HCT116 (cell line): ENCODE measurements at regions not wholly inside any gene's neighbourhood (a gene's known extent, or its start where the extent isn't known, plus 50 kb on each side); places are given as distances from the start of the nearest gene placed in this dataset.

Experiments
- CBX3 ChIP-seq: IDR thresholded peaks from 2 replicates; pipeline ENCODE4 v1.6.1; 2012; ENCODE audit warnings: low read depth
- ELF1 ChIP-seq: IDR thresholded peaks from 2 replicates; pipeline ENCODE4 v1.6.1; 2012; ENCODE audit warnings: low read depth, borderline replicate concordance
- MAX ChIP-seq: IDR thresholded peaks from 2 replicates; pipeline ENCODE4 v1.6.1; 2012
- POLR2AphosphoS5 ChIP-seq: IDR thresholded peaks from 2 replicates; pipeline ENCODE4 v1.6.1; 2011; ENCODE audit warnings: mild to moderate bottlenecking, low read depth, low read length, moderate library complexity
- RAD21 ChIP-seq: IDR thresholded peaks from 2 replicates; pipeline ENCODE4 v1.6.1; 2012; ENCODE audit warnings: low read depth, mild to moderate bottlenecking
- REST ChIP-seq: IDR thresholded peaks from 2 replicates; pipeline ENCODE4 v1.6.1; 2012; ENCODE audit warnings: low read depth
- SP1 ChIP-seq: IDR thresholded peaks from 2 replicates; pipeline ENCODE4 v1.6.1; 2012; ENCODE audit warnings: low read depth
- SRF ChIP-seq: IDR thresholded peaks from 2 replicates; pipeline ENCODE4 v1.6.1; 2012; ENCODE audit warnings: low read depth
- YY1 ChIP-seq: IDR thresholded peaks from 2 replicates; pipeline ENCODE4 v1.6.1; 2011; ENCODE audit warnings: low read length, low read depth, moderate library complexity, mild to moderate bottlenecking; ENCODE audit not compliant: insufficient replicate concordance; ENCODE audit errors: extremely low read depth
- ZBTB33 ChIP-seq: IDR thresholded peaks from 2 replicates; pipeline ENCODE4 v1.6.1; 2011; ENCODE audit warnings: mild to moderate bottlenecking, low read length, moderate library complexity; ENCODE audit not compliant: insufficient replicate concordance; ENCODE audit errors: extremely low read depth
- ZNF274 ChIP-seq: fragments of 200-500 bp; sonication (Bioruptor generic); IDR thresholded peaks from 2 replicates; pipeline ENCODE4 v1.6.1; 2014; ENCODE audit warnings: mild to moderate bottlenecking, low read depth, low read length, inconsistent platforms

DNA sequence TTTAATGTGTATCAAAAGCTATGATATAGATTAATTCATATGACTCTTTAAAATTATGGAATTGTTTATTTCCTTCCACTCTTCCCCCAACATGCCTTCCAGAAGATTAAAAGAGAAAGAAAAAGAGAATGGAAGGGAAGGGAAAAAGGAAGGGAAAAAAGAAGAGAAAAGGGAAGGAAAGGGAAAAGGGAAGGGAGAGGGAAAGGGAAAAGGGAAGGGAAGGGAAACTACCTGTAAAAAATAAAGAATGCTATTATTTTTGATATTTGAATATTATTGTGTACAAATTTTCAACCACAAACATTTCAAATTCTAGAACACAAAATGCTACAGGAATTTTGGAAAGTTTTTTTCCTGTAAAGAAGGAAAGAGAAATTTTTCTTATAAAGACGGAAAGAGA is 281.7 kb downstream of the SLCO4C1 start (continued):
- no peak for TF ChIP-seq ZBTB33
- no peak for TF ChIP-seq RAD21
- TF ChIP-seq POLR2AphosphoS5, result no peak
- no peak for TF ChIP-seq YY1
- no peak for TF ChIP-seq ELF1
- no peak for TF ChIP-seq REST
- no peak for TF ChIP-seq SP1
- TF ChIP-seq MAX, result no peak
- TF ChIP-seq ZNF274, result no peak
- TF ChIP-seq CBX3, result no peak
- TF ChIP-seq SRF, result no peak
